HS-5 (cell line): ENCODE measurements at regions not wholly inside any gene's neighbourhood (a gene's known extent, or its start where the extent isn't known, plus 50 kb on each side); places are given as distances from the start of the nearest gene placed in this dataset.

Experiments used
- DNase-seq: peaks from one replicate; pipeline ENCODE4 v3.0.0-alpha.2; 2012; ENCODE audit warnings: low read depth

DNA sequence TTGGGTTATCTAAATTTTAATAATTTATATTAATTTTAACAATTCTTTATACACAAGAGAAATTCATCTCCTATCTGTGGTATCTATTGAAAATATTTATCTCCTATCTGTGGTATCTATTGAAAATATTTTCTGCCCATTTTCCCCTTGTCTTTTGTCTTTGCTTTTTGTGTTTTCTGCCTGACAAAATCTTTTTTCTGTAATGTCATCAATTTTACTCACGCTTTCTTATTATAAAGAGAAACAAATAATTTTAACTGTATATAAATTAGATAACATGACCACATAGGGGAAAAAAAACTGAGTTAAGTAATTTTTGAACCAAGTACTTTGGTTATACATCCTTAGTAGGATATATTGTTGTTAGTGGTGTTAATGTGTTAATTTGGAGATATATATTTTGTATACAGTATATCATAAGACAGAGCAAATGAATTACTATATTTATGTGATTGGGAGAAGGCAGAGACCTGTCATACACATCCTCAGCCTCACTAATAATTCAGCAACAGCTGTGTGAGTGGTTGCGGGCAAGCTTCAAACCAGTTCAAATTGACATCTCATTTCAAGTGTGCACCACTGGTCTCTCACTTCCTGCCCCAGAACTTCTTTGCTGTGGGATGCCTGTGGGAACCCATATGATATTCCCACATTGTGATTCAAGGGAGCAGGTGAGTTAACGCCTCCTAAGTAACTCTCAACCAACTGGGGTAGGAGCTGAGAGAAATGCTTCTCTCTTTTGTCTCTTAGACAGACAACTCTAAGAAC, 292.4 kb downstream of the SP3 start:
- no peak for DNase-seq

DNA sequence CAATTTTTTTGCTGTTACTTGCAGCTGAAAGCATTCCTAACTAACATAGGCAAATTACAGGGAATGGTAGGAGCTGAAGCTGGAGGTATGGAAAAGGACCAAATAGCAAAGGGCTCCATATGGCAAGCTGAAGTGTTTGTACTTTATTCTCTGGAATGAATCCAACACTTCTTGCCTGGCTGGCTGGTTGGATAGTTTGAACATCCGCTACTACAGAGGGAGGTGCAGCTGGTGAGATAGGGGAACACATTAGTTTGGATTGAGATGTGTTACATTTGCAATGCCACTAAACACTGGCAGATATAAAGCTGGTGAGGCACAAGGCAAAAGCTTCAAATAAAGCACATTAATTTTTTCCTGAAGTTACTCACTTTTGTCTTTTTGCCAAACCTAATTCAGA, 291.5 kb downstream of the SP3 start:
- DNase-seq = no peak

DNA sequence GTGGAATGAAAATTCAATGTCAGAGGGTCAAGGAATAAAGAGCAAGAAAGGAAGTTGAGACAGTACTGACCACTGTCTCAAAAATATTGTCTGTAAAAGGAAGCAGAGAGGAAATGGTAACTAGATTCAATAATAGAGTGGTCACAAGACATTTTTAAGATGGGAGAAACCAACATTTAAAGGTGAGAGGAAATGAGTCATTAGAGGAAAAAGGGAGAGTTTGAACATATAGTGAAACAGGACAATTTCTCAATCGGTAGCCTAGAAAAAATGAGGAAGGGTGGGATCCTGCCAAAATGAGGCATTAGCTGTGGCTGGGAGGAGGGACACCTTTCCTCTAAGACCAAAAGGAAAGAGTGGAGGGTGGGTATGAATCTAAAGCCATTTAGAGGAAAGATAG, 288.5 kb downstream of the SP3 start:
- DNase-seq = no peak

DNA sequence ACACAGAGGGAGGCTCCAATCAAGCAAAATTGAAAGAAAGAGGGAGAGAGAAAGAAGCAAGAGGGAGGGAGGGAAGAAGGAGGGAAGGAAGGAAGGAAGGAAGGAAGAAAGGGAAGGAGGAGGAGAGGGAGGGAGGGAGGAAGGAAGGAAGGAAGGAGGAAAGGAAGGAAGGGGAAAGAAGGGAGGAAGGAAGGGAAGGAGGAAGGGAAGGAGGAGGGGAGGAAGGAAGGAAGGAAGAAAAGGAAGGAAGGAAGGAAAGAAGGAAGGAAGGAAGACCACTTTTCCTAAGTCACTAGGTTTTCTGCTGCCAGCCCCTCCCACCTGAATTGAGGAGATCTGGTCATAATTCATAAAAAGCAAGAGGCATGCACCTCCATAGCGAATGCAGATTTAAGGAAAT, 287.0 kb downstream of the SP3 start:
- DNase-seq = no peak

DNA sequence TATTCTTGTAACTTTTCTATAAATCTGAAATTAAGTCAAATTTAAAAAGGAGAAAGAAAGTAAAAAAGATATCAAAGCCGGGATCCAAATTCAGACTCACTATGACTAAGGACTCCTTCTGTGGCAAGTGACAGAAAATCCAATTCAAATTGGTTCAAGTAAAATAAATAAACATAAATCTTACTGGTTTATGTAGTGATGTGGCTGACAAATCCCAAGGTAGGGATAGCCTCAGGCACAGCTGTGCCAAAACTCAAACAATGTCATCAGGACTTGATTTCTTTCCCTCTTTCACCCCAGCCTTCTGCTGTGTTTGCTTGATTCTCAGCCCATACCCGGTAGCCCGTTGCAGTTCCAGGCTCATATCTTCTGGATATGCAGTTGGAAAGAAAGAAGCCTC, 284.6 kb downstream of the SP3 start:
- no peak for DNase-seq

DNA sequence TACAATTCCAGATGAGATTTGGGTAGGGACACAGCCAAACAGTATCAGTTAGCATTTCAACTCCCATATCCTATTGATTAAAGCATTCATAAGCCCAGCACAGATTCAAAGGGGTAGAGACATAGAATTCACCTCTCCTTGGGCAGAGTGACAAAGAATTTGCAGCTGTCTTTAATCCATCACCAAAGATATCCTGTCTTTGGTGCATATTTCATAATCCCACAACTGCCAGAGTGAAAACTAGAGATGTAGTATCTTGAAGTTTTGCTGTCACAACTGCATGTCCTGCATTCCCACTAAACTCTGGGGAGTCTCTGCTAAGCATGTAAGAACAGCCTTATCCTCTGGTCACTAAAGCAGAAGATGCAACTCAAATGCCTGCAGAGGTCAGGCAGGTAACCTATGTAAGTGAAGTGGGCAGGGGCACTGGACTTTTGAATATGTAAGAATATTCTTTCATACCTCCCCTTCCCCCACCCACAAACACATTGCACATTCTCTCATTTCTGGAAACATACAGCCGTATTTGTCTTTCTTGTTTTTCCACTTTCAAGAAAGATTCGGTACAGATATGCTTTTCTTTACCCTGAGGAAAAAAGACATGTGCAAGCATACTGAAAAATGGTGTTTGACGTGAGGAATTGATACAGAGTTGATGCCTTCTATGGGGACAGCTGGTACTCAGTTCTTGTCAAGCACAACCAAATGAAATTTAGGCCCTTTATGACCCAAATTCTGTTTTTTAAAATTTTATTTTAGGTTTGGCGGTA, 283.1 kb downstream of the SP3 start:
- no peak for DNase-seq

DNA sequence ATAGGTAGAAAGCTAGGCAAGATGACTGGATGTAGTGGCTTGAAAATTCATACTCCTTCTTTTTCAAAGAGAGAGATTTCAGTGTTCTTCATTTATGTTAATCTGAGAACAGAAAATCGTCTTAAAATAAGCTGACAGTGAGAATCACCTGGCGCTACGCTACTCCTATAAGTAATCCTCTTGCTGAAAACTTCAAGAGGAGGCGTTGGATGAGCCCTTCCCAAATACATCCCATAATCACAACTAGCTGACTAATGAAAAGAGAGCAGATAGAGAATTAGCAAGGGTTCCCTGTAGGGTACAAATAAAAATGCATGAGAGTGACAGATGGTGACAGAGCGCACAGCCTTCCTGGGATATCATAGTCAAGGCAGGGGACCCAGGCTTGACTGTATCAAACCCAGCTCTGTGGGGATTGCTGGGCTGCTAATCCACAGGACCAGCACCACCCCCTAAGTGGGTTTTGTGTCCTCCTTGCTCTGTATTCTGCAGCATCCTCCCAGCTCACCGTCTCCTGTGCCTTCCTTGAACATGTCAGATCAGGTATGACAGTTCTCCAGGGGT, 280.2 kb downstream of the SP3 start:
- no peak for DNase-seq

DNA sequence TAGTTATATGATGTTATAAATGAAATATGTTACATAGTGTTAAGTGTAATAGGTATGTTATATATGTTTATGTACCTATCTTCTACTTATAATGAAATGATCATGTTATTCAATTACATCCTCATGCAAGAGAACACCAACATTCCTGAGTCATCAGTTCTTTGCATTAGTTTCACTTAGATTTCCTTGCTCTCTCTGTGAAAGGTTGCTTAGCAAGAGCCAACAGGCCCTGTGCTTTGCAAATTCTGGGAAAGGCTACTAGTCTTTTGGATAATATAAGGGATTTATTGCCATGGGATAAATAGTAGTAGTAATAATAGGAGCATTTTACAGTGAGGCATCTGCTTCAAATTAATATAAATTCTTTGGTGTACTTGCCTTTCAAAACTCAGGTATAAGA, 274.8 kb downstream of the SP3 start:
- DNase-seq = no peak

DNA sequence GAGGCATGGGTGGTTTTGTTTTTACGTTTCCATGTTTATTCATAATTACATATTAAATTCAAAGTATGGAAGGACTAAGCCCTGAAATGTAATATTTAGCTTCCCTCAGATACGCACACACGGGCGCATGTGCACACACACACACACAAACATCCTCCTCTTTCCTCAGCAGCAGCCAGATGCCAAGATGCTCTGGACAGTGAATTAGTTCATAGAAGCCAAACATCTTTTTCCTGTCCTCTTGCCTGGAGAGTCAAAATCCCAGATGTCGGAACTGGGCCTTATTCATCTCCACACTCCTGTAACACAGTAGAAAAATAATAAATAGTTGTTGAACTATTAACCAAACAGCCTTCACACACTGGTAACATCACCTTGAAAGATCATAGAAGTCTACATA, 273.1 kb downstream of the SP3 start:
- no peak for DNase-seq

DNA sequence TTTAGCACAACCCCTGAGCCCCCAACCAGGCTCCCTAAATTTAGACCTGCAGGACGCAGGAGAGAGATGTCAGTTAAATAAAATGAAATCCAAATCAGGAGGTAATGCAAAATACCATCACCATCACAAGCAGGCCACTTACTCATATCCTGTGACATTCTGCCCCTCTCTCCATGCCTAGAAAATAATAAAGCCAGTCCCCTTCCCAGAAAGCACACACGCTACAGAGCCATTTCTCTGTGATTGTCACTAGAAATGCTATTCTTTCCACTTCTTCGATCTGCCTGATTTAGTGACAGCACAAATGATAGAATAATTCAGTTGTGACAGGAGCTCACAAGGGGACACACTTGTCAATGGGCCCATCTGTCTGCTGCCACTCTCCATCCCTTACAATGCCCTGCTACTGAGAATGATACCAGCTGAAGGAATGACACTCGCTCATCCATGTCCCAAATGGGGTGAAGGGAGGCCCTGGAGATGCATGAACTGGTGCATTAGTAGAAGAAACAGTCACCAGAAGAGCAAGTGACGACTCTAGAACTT, 272.1 kb downstream of the SP3 start:
- no peak for DNase-seq

DNA sequence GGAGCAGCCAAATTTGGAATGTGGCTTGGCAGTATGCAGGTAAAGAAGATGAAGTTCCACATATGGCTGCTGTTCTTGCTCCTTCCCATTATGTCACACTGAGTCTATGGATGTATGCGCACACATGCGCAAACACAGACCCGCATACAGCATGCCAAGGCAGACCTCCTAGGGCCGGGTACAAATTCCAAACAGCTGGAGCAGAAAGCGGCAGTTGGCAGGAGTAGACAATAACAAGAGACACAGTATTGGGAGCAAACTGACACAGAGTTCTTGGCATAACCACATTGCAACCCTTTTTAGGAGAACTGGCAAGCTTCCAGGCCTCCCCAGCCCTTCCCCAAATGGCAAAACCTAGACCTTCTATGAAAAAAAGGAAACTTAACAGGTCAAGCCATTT, 268.9 kb downstream of the SP3 start:
- DNase-seq = no peak

DNA sequence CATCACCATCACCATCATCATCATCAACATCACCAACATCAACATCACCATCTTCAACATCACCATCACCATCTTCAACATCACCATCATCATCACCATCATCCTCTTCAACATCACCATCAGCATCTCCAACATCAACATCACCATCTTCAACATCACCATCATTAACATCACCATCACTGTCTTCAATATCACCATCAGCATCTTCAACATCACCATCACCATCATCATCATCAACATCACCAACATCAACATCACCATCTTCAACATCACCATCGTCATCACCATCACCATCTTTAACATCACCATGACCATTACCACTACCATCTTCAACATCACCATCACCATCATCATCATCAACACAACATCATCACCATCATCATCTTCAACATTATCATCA, 267.2 kb downstream of the SP3 start:
- DNase-seq = no peak

DNA sequence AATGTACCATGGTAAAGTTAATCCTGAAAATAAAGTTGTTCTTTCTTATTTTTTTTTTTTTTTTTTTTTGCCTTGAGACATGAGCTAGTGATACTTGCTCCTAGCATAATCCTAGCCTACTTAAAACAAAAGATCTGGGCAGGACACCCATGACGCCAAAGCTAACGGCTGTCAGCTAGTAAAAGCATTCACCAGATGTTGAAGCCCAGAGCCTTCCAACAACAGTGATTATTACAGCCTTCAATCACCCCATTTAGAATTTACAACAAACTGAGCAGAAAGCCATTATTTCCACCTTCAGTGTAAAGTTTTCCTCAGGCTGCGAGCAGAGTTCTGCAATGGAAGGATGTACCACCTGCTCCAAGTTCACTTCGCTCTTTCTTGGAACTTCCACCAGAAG, 259.5 kb downstream of the SP3 start:
- DNase-seq = no peak

DNA sequence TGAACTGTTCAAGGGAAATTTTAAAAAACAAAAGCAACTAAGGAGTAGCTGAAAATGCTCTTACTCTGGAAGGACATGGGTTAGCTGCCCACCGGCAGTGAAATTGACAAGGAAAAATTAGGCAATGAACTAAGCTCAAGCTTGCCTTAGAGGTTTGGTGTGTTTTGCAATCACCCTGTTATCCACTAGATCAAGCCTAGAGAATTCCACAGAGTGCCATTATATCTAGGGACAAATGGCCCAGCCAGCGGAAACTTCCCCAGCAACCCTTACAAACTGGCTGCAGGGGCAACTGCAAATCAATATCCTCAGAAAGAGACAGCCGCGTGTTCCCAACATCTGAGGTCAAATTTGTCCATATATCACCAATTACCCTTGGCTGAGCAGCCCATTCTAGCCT, 258.2 kb downstream of the SP3 start:
- no peak for DNase-seq

DNA sequence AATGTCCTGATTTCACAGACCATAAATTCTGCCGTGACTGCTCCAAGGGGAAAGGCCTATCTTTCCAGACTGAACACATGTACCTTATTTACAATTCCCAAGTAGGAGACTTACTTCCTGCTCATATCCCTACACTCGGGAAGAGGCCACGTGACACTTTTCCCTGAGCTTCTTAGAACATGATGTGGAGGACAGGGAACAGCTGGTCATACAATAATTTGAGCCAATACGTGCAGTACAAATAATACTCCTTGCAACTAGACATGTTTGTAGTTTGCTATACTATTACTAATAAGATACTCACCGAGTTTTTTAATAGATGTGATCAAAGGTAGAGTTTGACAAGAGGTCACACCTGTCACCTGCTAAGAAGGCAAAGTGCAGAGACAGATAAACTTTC, 256.4 kb downstream of the SP3 start:
- no peak for DNase-seq

DNA sequence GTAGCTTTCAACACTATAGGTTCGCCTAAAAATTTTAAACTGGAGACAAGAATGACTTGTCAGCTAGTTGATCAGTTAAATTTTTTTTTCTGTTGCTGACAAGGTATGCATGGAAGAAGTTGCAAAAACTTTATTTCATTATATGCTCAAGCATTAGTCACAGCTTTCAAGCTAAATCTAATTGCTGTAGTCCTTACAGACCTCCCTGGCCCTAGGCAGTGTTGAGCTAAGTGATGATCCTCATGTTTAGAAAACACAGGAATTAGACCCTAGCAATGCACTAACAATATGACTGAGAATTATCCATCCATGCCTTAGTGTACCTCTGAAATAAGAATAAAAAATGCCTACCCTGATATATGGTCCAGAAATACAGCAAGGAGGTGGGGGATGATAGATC, 253.4 kb downstream of the SP3 start:
- no peak for DNase-seq

DNA sequence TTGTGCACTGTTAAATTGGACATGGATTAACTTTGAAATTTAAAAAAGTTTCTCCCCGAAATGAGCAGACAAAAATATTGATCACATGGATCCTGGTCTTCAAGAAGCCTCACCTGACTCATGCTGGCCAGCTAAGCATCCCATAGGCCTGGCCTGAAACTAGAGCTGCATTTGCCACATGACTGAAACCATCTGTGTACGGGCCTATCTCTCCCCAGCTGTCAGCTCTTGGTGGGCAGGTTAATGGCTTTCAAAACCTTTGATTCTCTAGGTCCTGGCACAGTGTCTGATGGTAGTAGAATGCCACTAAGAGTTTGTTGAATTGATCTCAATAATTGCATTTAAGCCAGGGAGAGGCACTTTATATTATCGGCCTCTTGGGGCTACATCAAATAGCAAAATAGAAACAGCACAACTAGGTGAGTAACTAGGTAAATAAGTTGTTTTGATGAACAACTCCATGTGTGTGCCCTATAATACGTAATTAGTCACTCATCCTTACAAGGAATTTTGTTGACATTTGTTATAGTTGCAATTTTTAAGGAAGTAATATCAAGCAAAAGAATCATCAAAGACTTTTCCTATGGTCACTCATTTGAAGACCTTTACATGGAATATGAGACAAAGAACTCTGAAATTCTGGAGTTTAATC, 251.1 kb downstream of the SP3 start:
- no peak for DNase-seq

DNA sequence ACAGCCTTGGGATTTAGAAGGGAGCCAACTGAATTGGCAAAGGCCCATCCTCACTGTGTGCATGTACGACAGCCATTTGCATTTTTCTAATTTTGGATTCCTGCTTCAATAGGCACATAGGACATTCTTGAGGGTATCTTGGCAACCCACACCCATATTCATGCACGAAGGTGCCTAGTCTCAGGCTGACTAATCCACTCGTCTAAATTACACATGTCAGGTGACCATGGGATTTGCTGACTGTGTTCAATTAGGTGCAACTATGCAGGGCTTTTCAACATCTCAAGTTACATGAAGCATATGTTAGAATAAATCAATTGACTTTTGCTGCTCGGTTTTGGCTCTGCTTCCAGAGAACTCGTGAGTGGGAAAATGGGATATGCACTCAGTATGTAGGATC, 249.7 kb downstream of the SP3 start:
- DNase-seq = no peak

DNA sequence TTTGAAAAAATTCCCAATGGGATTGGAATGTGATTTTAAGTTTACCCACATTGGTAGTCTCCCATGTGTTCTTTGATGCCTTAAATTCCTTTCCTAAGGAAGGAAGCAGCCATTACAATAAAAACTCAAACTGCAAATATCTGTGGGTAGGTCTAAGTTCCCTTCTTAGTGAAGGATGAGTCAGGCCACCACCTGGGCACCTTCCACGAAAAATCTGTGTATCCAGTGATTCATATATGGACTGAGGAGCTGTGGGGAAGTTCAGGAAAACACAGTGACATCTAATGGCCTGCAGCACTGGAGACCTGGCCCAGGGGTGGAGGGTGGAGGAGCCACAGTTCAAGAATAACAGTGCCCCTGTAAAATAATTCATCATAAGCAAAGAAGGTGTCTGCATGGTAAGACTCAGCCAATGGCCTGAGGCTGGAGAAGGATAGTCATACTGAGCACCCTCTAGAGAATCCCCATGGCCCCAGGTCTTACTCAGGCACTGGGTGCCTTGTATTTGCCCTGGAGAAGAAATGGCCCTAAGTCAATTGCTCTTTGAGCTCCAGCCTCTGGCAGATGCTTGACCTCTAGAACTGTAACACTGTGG, 248.6 kb downstream of the SP3 start:
- peak; percentile 28 for DNase-seq

DNA sequence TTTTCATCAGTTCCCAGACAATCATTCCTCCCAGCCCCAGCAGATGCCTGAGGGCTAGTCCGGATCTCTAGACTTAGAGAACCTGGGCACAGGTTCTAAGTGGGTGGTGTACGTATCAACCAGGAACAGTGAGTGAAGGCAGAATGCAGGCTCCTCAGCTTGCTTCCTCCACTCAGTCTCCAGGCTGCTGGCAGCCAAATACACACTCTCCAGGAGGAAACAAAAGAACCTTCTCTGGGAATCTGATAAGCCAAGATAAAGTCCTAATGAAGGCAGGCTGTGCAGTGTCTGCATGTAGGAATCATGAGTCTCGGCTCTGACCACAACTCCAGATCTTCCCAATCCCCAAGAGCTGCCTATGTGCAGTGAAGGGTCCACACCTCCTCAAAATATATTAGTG, 245.7 kb downstream of the SP3 start:
- DNase-seq = no peak

DNA sequence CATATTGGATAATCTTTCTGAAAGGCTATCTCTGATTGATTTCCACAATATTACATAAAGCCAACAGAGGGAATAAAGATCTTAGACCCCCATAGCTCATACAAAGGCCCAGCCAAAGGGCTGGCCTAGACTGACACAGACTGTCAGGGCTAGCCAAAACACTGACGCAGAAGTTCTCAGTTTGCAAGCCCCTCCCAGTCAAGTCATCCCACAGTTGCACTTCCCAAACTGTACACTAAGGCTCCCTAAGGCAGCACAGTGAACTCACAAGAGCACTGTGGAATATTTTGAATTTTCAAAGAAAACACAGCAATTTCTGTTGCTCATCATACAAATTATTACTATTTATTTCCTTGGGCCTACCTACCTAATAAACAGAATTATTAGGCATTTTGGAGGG, 244.9 kb downstream of the SP3 start:
- DNase-seq = no peak

DNA sequence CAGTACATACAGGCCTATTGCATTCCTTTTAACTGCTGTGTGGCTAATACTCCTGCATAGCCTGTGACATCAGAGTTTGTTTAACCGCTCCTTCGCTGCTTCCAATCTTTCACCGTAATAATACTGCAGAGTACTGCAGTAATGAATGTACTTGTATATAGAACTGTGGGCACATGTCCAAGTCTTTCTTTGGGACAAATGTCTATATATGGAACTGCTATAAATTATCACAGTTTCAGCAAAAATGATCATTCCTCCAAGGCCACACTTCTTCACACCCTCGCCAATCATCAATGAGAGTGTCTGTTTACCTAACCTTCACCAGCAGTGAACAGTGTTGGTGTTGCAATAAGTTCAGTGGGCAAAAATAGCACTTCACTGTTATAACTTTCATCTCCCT, 230.4 kb downstream of the SP3 start:
- no peak for DNase-seq
